Tibial nerve (tissue), 4 donors: ENCODE measurements at regions not wholly inside any gene's neighbourhood (a gene's known extent, or its start where the extent isn't known, plus 50 kb on each side); places are given as distances from the start of the nearest gene placed in this dataset.

ENCODE experiments used
- EP300 ChIP-seq, 2 donors: sonication (generic); formaldehyde crosslinking; IDR thresholded peaks; one replicate each; pipeline ENCODE4 v1.6.1; 2017; ENCODE audit warnings: antibody characterized with exemption in 2 of 2, mild to moderate bottlenecking in 1 of 2
- POLR2A ChIP-seq, 2 donors: fragments of 450-650 bp; IDR thresholded peaks; one replicate each; pipeline ENCODE4 v1.6.1; 2017; ENCODE audit warnings: antibody characterized with exemption in 2 of 2, mild to moderate bottlenecking in 2 of 2, moderate library complexity in 2 of 2
- TF ChIP-seq, protein P1 (sequence below), 5 experiments: fragments of 200-600 bp in 3 of 5; fragments of 450-650 bp in 2 of 5; sonication (generic) in 3 of 5; IDR thresholded peaks; one replicate each; pipeline ENCODE4 v1.5.1; 2016 to 2019; ENCODE audit warnings: antibody characterized with exemption in 5 of 5, mild to moderate bottlenecking in 3 of 5, moderate library complexity in 2 of 5

GRCh38 chr7:12120632-12121031 is 90.5 kb upstream of the TMEM106B start:
- TF ChIP-seq, protein P1, sequence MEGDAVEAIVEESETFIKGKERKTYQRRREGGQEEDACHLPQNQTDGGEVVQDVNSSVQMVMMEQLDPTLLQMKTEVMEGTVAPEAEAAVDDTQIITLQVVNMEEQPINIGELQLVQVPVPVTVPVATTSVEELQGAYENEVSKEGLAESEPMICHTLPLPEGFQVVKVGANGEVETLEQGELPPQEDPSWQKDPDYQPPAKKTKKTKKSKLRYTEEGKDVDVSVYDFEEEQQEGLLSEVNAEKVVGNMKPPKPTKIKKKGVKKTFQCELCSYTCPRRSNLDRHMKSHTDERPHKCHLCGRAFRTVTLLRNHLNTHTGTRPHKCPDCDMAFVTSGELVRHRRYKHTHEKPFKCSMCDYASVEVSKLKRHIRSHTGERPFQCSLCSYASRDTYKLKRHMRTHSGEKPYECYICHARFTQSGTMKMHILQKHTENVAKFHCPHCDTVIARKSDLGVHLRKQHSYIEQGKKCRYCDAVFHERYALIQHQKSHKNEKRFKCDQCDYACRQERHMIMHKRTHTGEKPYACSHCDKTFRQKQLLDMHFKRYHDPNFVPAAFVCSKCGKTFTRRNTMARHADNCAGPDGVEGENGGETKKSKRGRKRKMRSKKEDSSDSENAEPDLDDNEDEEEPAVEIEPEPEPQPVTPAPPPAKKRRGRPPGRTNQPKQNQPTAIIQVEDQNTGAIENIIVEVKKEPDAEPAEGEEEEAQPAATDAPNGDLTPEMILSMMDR (IDR thresholded peaks at IDR 0.05), result no peak
- TF ChIP-seq EP300 (IDR thresholded peaks at IDR 0.05) (no peak), POLR2A (IDR thresholded peaks at IDR 0.05) (no peak)
